Mesenchymal stem cell (in vitro differentiated cells and primary cell): ENCODE measurements at regions not wholly inside any gene's neighbourhood (a gene's known extent, or its start where the extent isn't known, plus 50 kb on each side); places are given as distances from the start of the nearest gene placed in this dataset.

Experiments used
- DNase-seq: peaks from one replicate; pipeline ENCODE4 v3.0.0-alpha.2; 2013
- H2AFZ ChIP-seq: one replicate; pipeline ENCODE4 v1.6.1; 2013; ENCODE audit warnings: low read depth, mild to moderate bottlenecking, control low read depth, inconsistent platforms, low read length, moderate library complexity
- H2AK5ac ChIP-seq: 2 replicates; pipeline ENCODE4 v1.6.1; 2013; ENCODE audit warnings: low read length, moderate library complexity, mild to moderate bottlenecking, inconsistent platforms; ENCODE audit not compliant: severe bottlenecking
- H2BK120ac ChIP-seq: one replicate; pipeline ENCODE4 v1.6.1; 2013; ENCODE audit warnings: low read depth, mild to moderate bottlenecking, inconsistent platforms, low read length, moderate library complexity
- H2BK12ac ChIP-seq, 2 experiments: one replicate each; pipeline ENCODE4 v1.6.1; 2013; ENCODE audit warnings: inconsistent platforms in 2 of 2, low read length in 2 of 2, mild to moderate bottlenecking in 2 of 2, moderate library complexity in 2 of 2, control low read depth in 1 of 2
- H2BK15ac ChIP-seq: one replicate; pipeline ENCODE4 v1.6.1; 2013; ENCODE audit warnings: mild to moderate bottlenecking, low read depth, inconsistent platforms; ENCODE audit not compliant: poor library complexity, severe bottlenecking
- H2BK5ac ChIP-seq: 2 replicates; pipeline ENCODE4 v1.6.1; 2013; ENCODE audit warnings: low read depth, mild to moderate bottlenecking, low read length, control low read depth, inconsistent platforms; ENCODE audit not compliant: poor library complexity, severe bottlenecking
- H3K14ac ChIP-seq, 2 experiments: one replicate each; pipeline ENCODE4 v1.6.1; 2013; ENCODE audit warnings: inconsistent platforms in 2 of 2, low read length in 2 of 2, control low read depth in 1 of 2, mild to moderate bottlenecking in 1 of 2, moderate library complexity in 1 of 2
- H3K18ac ChIP-seq, 2 experiments: one replicate each; pipeline ENCODE4 v1.6.1; 2013; ENCODE audit warnings: inconsistent platforms in 2 of 2, low read length in 2 of 2, control low read depth in 1 of 2, low read depth in 1 of 2, mild to moderate bottlenecking in 1 of 2
- H3K23ac ChIP-seq, 2 experiments: one replicate each; pipeline ENCODE4 v1.6.1; 2013; ENCODE audit warnings: inconsistent platforms in 2 of 2, low read length in 2 of 2, mild to moderate bottlenecking in 2 of 2, moderate library complexity in 2 of 2, control low read depth in 1 of 2
- H3K27ac ChIP-seq: 2 replicates; pipeline ENCODE4 v1.5.1; 2013; ENCODE audit warnings: mild to moderate bottlenecking, moderate library complexity, low read length, control low read depth, inconsistent platforms; ENCODE audit not compliant: poor library complexity, severe bottlenecking
- H3K27me3 ChIP-seq, 2 experiments: 2 replicates each; pipeline versions ENCODE4 v1.6.1 to v1.7.0; 2013; ENCODE audit warnings: low read length in 2 of 2, mild to moderate bottlenecking in 2 of 2, moderate library complexity in 2 of 2, control low read depth in 1 of 2, inconsistent platforms in 1 of 2; ENCODE audit not compliant: control insufficient read depth in 1 of 2, insufficient read depth in 1 of 2
- H3K36me3 ChIP-seq, 2 experiments: 2 replicates each; pipeline versions ENCODE4 v1.6.1 to v1.7.0; 2013; ENCODE audit warnings: low read length in 2 of 2, control low read depth in 1 of 2, inconsistent platforms in 1 of 2, low read depth in 1 of 2, mild to moderate bottlenecking in 1 of 2; ENCODE audit not compliant: insufficient read depth in 2 of 2, control insufficient read depth in 1 of 2
- H3K4ac ChIP-seq, 2 experiments: one replicate each; pipeline ENCODE4 v1.6.1; 2013; ENCODE audit warnings: inconsistent platforms in 2 of 2, low read length in 2 of 2, mild to moderate bottlenecking in 2 of 2, moderate library complexity in 2 of 2, control low read depth in 1 of 2, low read depth in 1 of 2
- H3K4me1 ChIP-seq: 2 replicates; pipeline ENCODE4 v1.6.1; 2013; ENCODE audit warnings: low read depth, low read length, control low read depth; ENCODE audit not compliant: control insufficient read depth, insufficient read depth
- H3K4me2 ChIP-seq: 2 replicates; pipeline ENCODE4 v1.6.1; 2013; ENCODE audit warnings: low read length, mild to moderate bottlenecking, inconsistent platforms; ENCODE audit not compliant: poor library complexity, severe bottlenecking
- H3K4me3 ChIP-seq, 2 experiments: 2 replicates each; pipeline versions ENCODE4 v1.5.1 to v1.7.0; 2013; ENCODE audit warnings: low read length in 2 of 2, mild to moderate bottlenecking in 2 of 2, control low read depth in 1 of 2, low read depth in 1 of 2; ENCODE audit not compliant: insufficient read depth in 1 of 2
- H3K79me1 ChIP-seq: replicated peaks from 2 replicates; pipeline ENCODE4 v1.6.1; 2013; ENCODE audit warnings: mild to moderate bottlenecking, control low read depth, low read length, inconsistent platforms; ENCODE audit not compliant: poor library complexity, severe bottlenecking
- H3K9ac ChIP-seq: 2 replicates; pipeline ENCODE4 v1.7.0; 2013; ENCODE audit warnings: mild to moderate bottlenecking, low read length, moderate library complexity
- H3K9me3 ChIP-seq: 2 replicates; pipeline ENCODE4 v1.7.0; 2013; ENCODE audit warnings: mild to moderate bottlenecking, low read length; ENCODE audit not compliant: control insufficient read depth
- H4K8ac ChIP-seq: one replicate; pipeline ENCODE4 v1.6.1; 2013; ENCODE audit warnings: inconsistent platforms, mild to moderate bottlenecking, low read length, moderate library complexity
- H4K91ac ChIP-seq: one replicate; pipeline ENCODE4 v1.6.1; 2013; ENCODE audit warnings: mild to moderate bottlenecking, low read length, inconsistent platforms
- WGBS: methylation state at CpG from one replicate; pipeline ENCODE4 v1.1.7; 2013; ENCODE audit warnings: mixed read lengths; 5-methylcytosine and 5-hydroxymethylcytosine counted together

GRCh38 chrX:120014354-120015130 is 62.9 kb downstream of the RHOXF2B start:
- no peak for DNase-seq
- no peaks in the 10 kb centered on the region for H3K9me3 ChIP-seq
- H2BK120ac ChIP-seq: no peak overlapping the region
- H3K4ac ChIP-seq: no peak overlapping the region
- H3K23ac ChIP-seq: no peak overlapping the region
- H3K14ac ChIP-seq: no peak overlapping the region
- no peaks in the 10 kb centered on the region for H3K36me3 ChIP-seq
- H2AK5ac ChIP-seq: no peak overlapping the region
- no peak overlapping the region for H3K4me2 ChIP-seq
- no peak overlapping the region for H3K18ac ChIP-seq
- WGBS: 50% methylated on average over 20 of the region's 30 CpGs
- H3K27me3 ChIP-seq: peaks cover 25 to 67% of the 10 kb centered on the region in 2 experiments
- no peak overlapping the region for H4K91ac ChIP-seq
- no peak overlapping the region for H2AFZ ChIP-seq
- H2BK5ac ChIP-seq: no peak overlapping the region
- H4K8ac ChIP-seq: no peak overlapping the region
- peak overlapping the region in 1 of 2 experiments; percentile 44 for H3K4me3 ChIP-seq
- H2BK15ac ChIP-seq: no peak overlapping the region
- peaks cover 6% of the 10 kb centered on the region for H3K4me1 ChIP-seq
- no peak overlapping the region for H2BK12ac ChIP-seq
- H3K27ac ChIP-seq: no peak overlapping the region
- H3K79me1 ChIP-seq: no peaks in the 10 kb centered on the region
- H3K9ac ChIP-seq: no peak overlapping the region

GRCh38 chrX:120001787-120002186 is 58.2 kb upstream of the NKAP start:
- Histone ChIP-seq H3K4me1 (peaks cover 6% of the 10 kb centered on the region), H3K4me3 (no peak overlapping the region), H4K8ac (no peak overlapping the region), H3K4me2 (no peak overlapping the region), H3K27me3 (peaks cover 51 to 68% of the 10 kb centered on the region in 2 experiments), H3K23ac (no peak overlapping the region), H3K4ac (no peak overlapping the region), H2AFZ (no peak overlapping the region), H3K9ac (no peak overlapping the region), H2BK15ac (no peak overlapping the region), H3K14ac (no peak overlapping the region), H3K79me1 (no peaks in the 10 kb centered on the region), H2BK120ac (no peak overlapping the region), H2BK12ac (no peak overlapping the region), H4K91ac (no peak overlapping the region), H2BK5ac (no peak overlapping the region), H3K36me3 (no peaks in the 10 kb centered on the region), H3K27ac (no peak overlapping the region), H2AK5ac (no peak overlapping the region), H3K18ac (no peak overlapping the region), H3K9me3 (peaks cover 2% of the 10 kb centered on the region)
- DNase-seq: no peak
- WGBS: 60% methylated on average over 3 of the region's 6 CpGs

- H4K91ac ChIP-seq: no peak overlapping the region
Observed at GRCh38 chrX:120000490-120001246, 57.1 kb upstream of the NKAP start.

GRCh38 chrX:119999087-119999634 is 55.6 kb upstream of the NKAP start:
- H3K79me1 ChIP-seq: no peaks in the 10 kb centered on the region
- peaks cover 67 to 87% of the 10 kb centered on the region in 2 experiments for H3K27me3 ChIP-seq
- H2BK15ac ChIP-seq: no peak overlapping the region
- no peak overlapping the region for H3K18ac ChIP-seq
- no peak overlapping the region for H3K4me2 ChIP-seq
- H3K14ac ChIP-seq: no peak overlapping the region
- H2BK5ac ChIP-seq: no peak overlapping the region
- no peak overlapping the region for H2AFZ ChIP-seq
- no peaks in the 10 kb centered on the region for H3K36me3 ChIP-seq
- H3K9me3 ChIP-seq: peaks cover 2% of the 10 kb centered on the region
- H4K8ac ChIP-seq: no peak overlapping the region
- H3K23ac ChIP-seq: no peak overlapping the region
- peaks cover 6% of the 10 kb centered on the region for H3K4me1 ChIP-seq
- no peak overlapping the region for H3K4ac ChIP-seq
- H2BK12ac ChIP-seq: no peak overlapping the region
- no peak overlapping the region for H2AK5ac ChIP-seq
- H2BK120ac ChIP-seq: no peak overlapping the region
- no peak overlapping the region for H3K4me3 ChIP-seq
- no peak overlapping the region for H3K9ac ChIP-seq
- no peak overlapping the region for H4K91ac ChIP-seq
- DNase-seq: no peak
- WGBS: 5% methylated on average over 12 of the region's 20 CpGs
- no peak overlapping the region for H3K27ac ChIP-seq

More at GRCh38 chrX:120000490-120001246, 57.1 kb upstream of the NKAP start:
- Histone ChIP-seq H3K9ac (no peak overlapping the region), H3K4me2 (no peak overlapping the region), H2BK5ac (no peak overlapping the region), H3K79me1 (no peaks in the 10 kb centered on the region), H2AK5ac (no peak overlapping the region), H3K14ac (no peak overlapping the region), H3K27me3 (peaks cover 63 to 79% of the 10 kb centered on the region in 2 experiments), H2BK15ac (no peak overlapping the region), H4K8ac (no peak overlapping the region), H3K27ac (no peak overlapping the region), H2AFZ (no peak overlapping the region), H3K4me3 (no peak overlapping the region), H3K9me3 (peaks cover 2% of the 10 kb centered on the region), H2BK12ac (no peak overlapping the region), H2BK120ac (no peak overlapping the region), H3K36me3 (no peaks in the 10 kb centered on the region), H3K4me1 (peaks cover 6% of the 10 kb centered on the region), H3K18ac (no peak overlapping the region), H3K23ac (no peak overlapping the region), H3K4ac (no peak overlapping the region)
- DNase-seq: no peak
- 10% methylated on average over 27 of the region's 32 CpGs for WGBS
